ENCODE measurements at regions not wholly inside any gene's neighbourhood (a gene's known extent, or its start where the extent isn't known, plus 50 kb on each side); places are given as distances from the start of the nearest gene placed in this dataset.

GRCh38 chr14:101087614-101088394 is 184.3 kb upstream of the RTL1 start:
- no TSS peak for BruUV-seq (replicated peaks)
- no peaks in the 10 kb centered on the region for H3K36me3 ChIP-seq (ENCODE audit: control insufficient read depth in 1 of 2, insufficient read depth in 2 of 2, low read length in 2 of 2)
- no peak for ATAC-seq
- no peaks in the 10 kb centered on the region for H3K79me2 ChIP-seq (ENCODE audit: insufficient read depth, low read length)
- peaks cover 0 to 11% of the 10 kb centered on the region in 2 experiments; a peak in 3 of 4 replicates for H3K4me1 ChIP-seq (ENCODE audit: control insufficient read depth in 1 of 2, insufficient read depth in 2 of 2, low read length in 2 of 2)
- no peak overlapping the region for H3K9ac ChIP-seq (ENCODE audit: low read length)
- H3K9me3 ChIP-seq (ENCODE audit: control insufficient read depth in 1 of 2, insufficient read depth in 1 of 2, low read depth in 1 of 2, low read length in 2 of 2): no peaks in the 10 kb centered on the region
- no peak overlapping the region for H2AFZ ChIP-seq (ENCODE audit: low read depth, low read length, poor library complexity, severe bottlenecking)
- TF ChIP-seq CEBPB (IDR thresholded peaks at IDR 0.05; ENCODE audit: low read depth) (no peak), SP1 (IDR thresholded peaks at IDR 0.05; ENCODE audit: low read depth) (no peak), POLR2A (IDR thresholded peaks at IDR 0.05; ENCODE audit: borderline replicate concordance, extremely low read depth, insufficient read depth, insufficient read length) (no peak), CBX3 (IDR thresholded peaks at IDR 0.05; ENCODE audit: low read depth) (no peak), SRF (IDR thresholded peaks at IDR 0.05; ENCODE audit: low read depth) (no peak), ELF1 (IDR thresholded peaks at IDR 0.05; ENCODE audit: borderline replicate concordance, low read depth) (no peak), SIN3A (IDR thresholded peaks at IDR 0.05; ENCODE audit: low read depth) (no peak), CTCF (IDR thresholded peaks at IDR 0.05 in 2 of 3, conservative IDR thresholded peaks at IDR 0.05 in 1 of 3; ENCODE audit: borderline replicate concordance in 1 of 3, insufficient read depth in 1 of 3, low read depth in 2 of 3, low read length in 2 of 3) (no peak), EGR1 (IDR thresholded peaks at IDR 0.05; ENCODE audit: low read depth) (no peak), ZFX (IDR thresholded peaks at IDR 0.05) (no peak)
- ChIA-PET RAD21 (ENCODE audit: low non-redundant PET in 1 of 2, low total read pairs in 2 of 2, uncharacterized antibody in 2 of 2, unreplicated experiment in 2 of 2) (no interaction called here), POLR2A (no interaction called here), CTCF (no interaction called here)
- intact Hi-C loops (cut with micrococcal nuclease): no loop called here
- no peak overlapping the region for H3K4me2 ChIP-seq (ENCODE audit: low read length)
- no peak overlapping the region for H3K4me3 ChIP-seq (replicated peaks in 1 of 2; ENCODE audit: low read depth in 1 of 2, low read length in 2 of 2)
- no peak overlapping the region for H3K27ac ChIP-seq (ENCODE audit: low read depth, low read length)
- H3K27me3 ChIP-seq (ENCODE audit: insufficient read depth, low read length): no peaks in the 10 kb centered on the region
- DNase-seq (ENCODE audit: low read depth, low spot score): no peak
- no peaks in the 10 kb centered on the region for H4K20me1 ChIP-seq (ENCODE audit: insufficient read depth)
- H3K9me2 ChIP-seq (ENCODE audit: insufficient read depth): no peaks in the 10 kb centered on the region

- no TSS peak for BruUV-seq (replicated peaks)
- no peaks in the 10 kb centered on the region for H3K27me3 ChIP-seq (ENCODE audit: insufficient read depth, low read length)
- H3K36me3 ChIP-seq (ENCODE audit: control insufficient read depth in 1 of 2, insufficient read depth in 2 of 2, low read length in 2 of 2): no peaks in the 10 kb centered on the region
- H4K20me1 ChIP-seq (ENCODE audit: insufficient read depth): no peaks in the 10 kb centered on the region
- intact Hi-C loops (cut with micrococcal nuclease): no loop called here
- DNase-seq (ENCODE audit: low read depth, low spot score) (no peak), ATAC-seq (no peak)
- no peak overlapping the region for H3K4me2 ChIP-seq (ENCODE audit: low read length)
- ChIA-PET CTCF (no interaction called here), POLR2A (no interaction called here), RAD21 (ENCODE audit: low non-redundant PET in 1 of 2, low total read pairs in 2 of 2, uncharacterized antibody in 2 of 2, unreplicated experiment in 2 of 2) (no interaction called here)
- no peak overlapping the region for H3K9ac ChIP-seq (ENCODE audit: low read length)
- no peaks in the 10 kb centered on the region for H3K79me2 ChIP-seq (ENCODE audit: insufficient read depth, low read length)
- no peaks in the 10 kb centered on the region for H3K9me2 ChIP-seq (ENCODE audit: insufficient read depth)
- H3K4me3 ChIP-seq (replicated peaks in 1 of 2; ENCODE audit: low read depth in 1 of 2, low read length in 2 of 2): no peak overlapping the region
- H2AFZ ChIP-seq (ENCODE audit: low read depth, low read length, poor library complexity, severe bottlenecking): no peak overlapping the region
- H3K9me3 ChIP-seq (ENCODE audit: control insufficient read depth in 1 of 2, insufficient read depth in 1 of 2, low read depth in 1 of 2, low read length in 2 of 2): no peaks in the 10 kb centered on the region
- H3K4me1 ChIP-seq (ENCODE audit: control insufficient read depth in 1 of 2, insufficient read depth in 2 of 2, low read length in 2 of 2): peaks cover 0 to 10% of the 10 kb centered on the region in 2 experiments; a peak in 3 of 4 replicates
- no peak overlapping the region for H3K27ac ChIP-seq (ENCODE audit: low read depth, low read length)
- TF ChIP-seq SRF (IDR thresholded peaks at IDR 0.05; ENCODE audit: low read depth) (no peak), SIN3A (IDR thresholded peaks at IDR 0.05; ENCODE audit: low read depth) (no peak), RAD21 (IDR thresholded peaks at IDR 0.05; ENCODE audit: low read depth) (no peak), ZNF274 (IDR thresholded peaks at IDR 0.05; ENCODE audit: low read depth, low read length) (no peak), SP1 (IDR thresholded peaks at IDR 0.05; ENCODE audit: low read depth) (no peak), ELF1 (IDR thresholded peaks at IDR 0.05; ENCODE audit: borderline replicate concordance, low read depth) (no peak), EZH2phosphoT487 (IDR thresholded peaks at IDR 0.05; ENCODE audit: borderline replicate concordance) (no peak), CBX3 (IDR thresholded peaks at IDR 0.05; ENCODE audit: low read depth) (no peak)
- TF ChIP-seq, protein P1, sequence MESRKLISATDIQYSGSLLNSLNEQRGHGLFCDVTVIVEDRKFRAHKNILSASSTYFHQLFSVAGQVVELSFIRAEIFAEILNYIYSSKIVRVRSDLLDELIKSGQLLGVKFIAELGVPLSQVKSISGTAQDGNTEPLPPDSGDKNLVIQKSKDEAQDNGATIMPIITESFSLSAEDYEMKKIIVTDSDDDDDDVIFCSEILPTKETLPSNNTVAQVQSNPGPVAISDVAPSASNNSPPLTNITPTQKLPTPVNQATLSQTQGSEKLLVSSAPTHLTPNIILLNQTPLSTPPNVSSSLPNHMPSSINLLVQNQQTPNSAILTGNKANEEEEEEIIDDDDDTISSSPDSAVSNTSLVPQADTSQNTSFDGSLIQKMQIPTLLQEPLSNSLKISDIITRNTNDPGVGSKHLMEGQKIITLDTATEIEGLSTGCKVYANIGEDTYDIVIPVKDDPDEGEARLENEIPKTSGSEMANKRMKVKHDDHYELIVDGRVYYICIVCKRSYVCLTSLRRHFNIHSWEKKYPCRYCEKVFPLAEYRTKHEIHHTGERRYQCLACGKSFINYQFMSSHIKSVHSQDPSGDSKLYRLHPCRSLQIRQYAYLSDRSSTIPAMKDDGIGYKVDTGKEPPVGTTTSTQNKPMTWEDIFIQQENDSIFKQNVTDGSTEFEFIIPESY (IDR thresholded peaks at IDR 0.05; ENCODE audit: extremely low read depth, insufficient replicate concordance, low read length): no peak
Measured at GRCh38 chr14:101088395-101088667, 184.8 kb upstream of the RTL1 start.
